Ishikawa (cell line): ENCODE measurements at regions not wholly inside any gene's neighbourhood (a gene's known extent, or its start where the extent isn't known, plus 50 kb on each side); places are given as distances from the start of the nearest gene placed in this dataset.

ENCODE experiments used
- CEBPB ChIP-seq: IDR thresholded peaks from 2 replicates; pipeline ENCODE4 v1.6.1; 2012
- CREB1 ChIP-seq: IDR thresholded peaks from 2 replicates; pipeline ENCODE4 v1.6.1; 2012; ENCODE audit warnings: low read depth
- EGR1 ChIP-seq: IDR thresholded peaks from 2 replicates; pipeline ENCODE4 v1.6.1; 2012
- EP300 ChIP-seq: IDR thresholded peaks from 2 replicates; pipeline ENCODE4 v1.6.1; 2012; ENCODE audit warnings: borderline replicate concordance
- FOXM1 ChIP-seq: IDR thresholded peaks from 2 replicates; pipeline ENCODE4 v1.6.1; 2012; ENCODE audit warnings: low read depth, borderline replicate concordance
- MAX ChIP-seq: IDR thresholded peaks from 2 replicates; pipeline ENCODE4 v1.6.1; 2012
- NFIC ChIP-seq: IDR thresholded peaks from 2 replicates; pipeline ENCODE4 v1.6.1; 2012
- RAD21 ChIP-seq: IDR thresholded peaks from 2 replicates; pipeline ENCODE4 v1.6.1; 2012; ENCODE audit warnings: low read depth
- REST ChIP-seq: IDR thresholded peaks from 2 replicates; pipeline ENCODE4 v1.6.1; 2012; ENCODE audit warnings: low read depth, mild to moderate bottlenecking
- TAF1 ChIP-seq: IDR thresholded peaks from 2 replicates; pipeline ENCODE4 v1.6.1; 2012; ENCODE audit warnings: low read depth, mild to moderate bottlenecking
- TCF12 ChIP-seq: IDR thresholded peaks from 2 replicates; pipeline ENCODE4 v1.6.1; 2012; ENCODE audit warnings: low read depth
- TEAD4 ChIP-seq: IDR thresholded peaks from 2 replicates; pipeline ENCODE4 v1.6.1; 2012
- USF1 ChIP-seq: IDR thresholded peaks from 2 replicates; pipeline ENCODE4 v1.6.1; 2012
- YY1 ChIP-seq: IDR thresholded peaks from 2 replicates; pipeline ENCODE4 v1.6.1; 2012; ENCODE audit warnings: low read depth
- ZBTB7A ChIP-seq: IDR thresholded peaks from 2 replicates; pipeline ENCODE4 v1.6.1; 2012; ENCODE audit warnings: low read depth

GRCh38 chr1:222247081-222247480 lies 300.8 kb downstream of the HHIPL2 start:
- TF ChIP-seq MAX: no peak
- no peak for TF ChIP-seq EGR1
- TF ChIP-seq TAF1: no peak
- no peak for TF ChIP-seq NFIC
- TF ChIP-seq EP300: no peak
- TF ChIP-seq FOXM1: no peak
- no peak for TF ChIP-seq REST
- no peak for TF ChIP-seq TEAD4
- no peak for TF ChIP-seq USF1
- no peak for TF ChIP-seq RAD21
- no peak for TF ChIP-seq CREB1
- no peak for TF ChIP-seq ZBTB7A
- TF ChIP-seq CEBPB: no peak
- no peak for TF ChIP-seq YY1
- TF ChIP-seq TCF12: no peak

GRCh38 chr1:222243902-222244301 lies 304.0 kb downstream of the HHIPL2 start:
- no peak for TF ChIP-seq YY1

- TF ChIP-seq REST (no peak), TAF1 (no peak), MAX (no peak), EP300 (no peak), TCF12 (no peak), ZBTB7A (no peak), FOXM1 (no peak)
These were observed 305.4 kb downstream of the HHIPL2 start for GRCh38 chr1:222242492-222242891.

GRCh38 chr1:222241410-222241809 lies 306.5 kb downstream of the HHIPL2 start:
- TF ChIP-seq TAF1 (no peak), EGR1 (no peak), TEAD4 (no peak), TCF12 (no peak), EP300 (no peak), FOXM1 (no peak), CEBPB (no peak), USF1 (no peak), RAD21 (no peak), NFIC (no peak), YY1 (no peak), MAX (no peak), ZBTB7A (no peak), CREB1 (no peak), REST (no peak)

- no peak for TF ChIP-seq YY1
- no peak for TF ChIP-seq MAX
- no peak for TF ChIP-seq TEAD4
- no peak for TF ChIP-seq EP300
- no peak for TF ChIP-seq TAF1
- no peak for TF ChIP-seq USF1
- TF ChIP-seq CEBPB: no peak
- TF ChIP-seq FOXM1: no peak
- no peak for TF ChIP-seq REST
- no peak for TF ChIP-seq NFIC
- TF ChIP-seq CREB1: no peak
- no peak for TF ChIP-seq EGR1
- no peak for TF ChIP-seq TCF12
- TF ChIP-seq RAD21: no peak
- TF ChIP-seq ZBTB7A: no peak
These were observed 307.2 kb downstream of the HHIPL2 start for GRCh38 chr1:222240536-222241181.
